ENCODE measurements at regions not wholly inside any gene's neighbourhood (a gene's known extent, or its start where the extent isn't known, plus 50 kb on each side); places are given as distances from the start of the nearest gene placed in this dataset.

- no peak overlapping the region for H3K4me3 ChIP-seq (ENCODE audit: low read length)
- no peak for TF ChIP-seq ZNF274 (IDR thresholded peaks at IDR 0.05; ENCODE audit: low read depth, low read length)
Observed at GRCh38 chr13:78806457-78806856, 147.5 kb upstream of the OBI1 start.

GRCh38 chr13:78802912-78803311 is 144.0 kb upstream of the OBI1 start:
- H3K4me3 ChIP-seq (ENCODE audit: low read length) = no peak overlapping the region
- TF ChIP-seq ZNF274 (IDR thresholded peaks at IDR 0.05; ENCODE audit: low read depth, low read length) = no peak

- H3K4me3 ChIP-seq (ENCODE audit: low read length) = no peak overlapping the region
- no peak for TF ChIP-seq ZNF274 (IDR thresholded peaks at IDR 0.05; ENCODE audit: low read depth, low read length)
Observed at GRCh38 chr13:78787190-78787589, 128.2 kb upstream of the OBI1 start.

GRCh38 chr13:78786459-78786858 is 127.5 kb upstream of the OBI1 start:
- no peak for TF ChIP-seq ZNF274 (IDR thresholded peaks at IDR 0.05; ENCODE audit: low read depth, low read length)
- H3K4me3 ChIP-seq (ENCODE audit: low read length) = no peak overlapping the region

GRCh38 chr13:78785764-78786163 is 126.8 kb upstream of the OBI1 start:
- H3K4me3 ChIP-seq (ENCODE audit: low read length) = no peak overlapping the region
- no peak for TF ChIP-seq ZNF274 (IDR thresholded peaks at IDR 0.05; ENCODE audit: low read depth, low read length)

GRCh38 chr13:78784014-78784750 is 125.2 kb upstream of the OBI1 start:
- no peak for TF ChIP-seq ZNF274 (IDR thresholded peaks at IDR 0.05; ENCODE audit: low read depth, low read length)
- no peak overlapping the region for H3K4me3 ChIP-seq (ENCODE audit: low read length)

- TF ChIP-seq ZNF274 (IDR thresholded peaks at IDR 0.05; ENCODE audit: low read depth, low read length) = no peak
- H3K4me3 ChIP-seq (ENCODE audit: low read length) = no peak overlapping the region
Observed at GRCh38 chr13:78780708-78781107, 121.8 kb upstream of the OBI1 start.

GRCh38 chr13:78779608-78780007 is 120.7 kb upstream of the OBI1 start:
- TF ChIP-seq ZNF274 (IDR thresholded peaks at IDR 0.05; ENCODE audit: low read depth, low read length) = no peak
- no peak overlapping the region for H3K4me3 ChIP-seq (ENCODE audit: low read length)

- H3K4me3 ChIP-seq (ENCODE audit: low read length) = no peak overlapping the region
Observed at GRCh38 chr13:78777976-78778375, 119.0 kb upstream of the OBI1 start.

GRCh38 chr13:78777396-78777795 is 118.4 kb upstream of the OBI1 start:
- no peak for TF ChIP-seq ZNF274 (IDR thresholded peaks at IDR 0.05; ENCODE audit: low read depth, low read length)
- H3K4me3 ChIP-seq (ENCODE audit: low read length) = no peak overlapping the region

More at GRCh38 chr13:78777976-78778375, 119.0 kb upstream of the OBI1 start:
- TF ChIP-seq ZNF274 (IDR thresholded peaks at IDR 0.05; ENCODE audit: low read depth, low read length) = no peak

- H3K4me3 ChIP-seq (ENCODE audit: low read length) = no peak overlapping the region
- no peak for TF ChIP-seq ZNF274 (IDR thresholded peaks at IDR 0.05; ENCODE audit: low read depth, low read length)
Observed at GRCh38 chr13:78772933-78773332, 114.0 kb upstream of the OBI1 start.

- TF ChIP-seq ZNF274 (IDR thresholded peaks at IDR 0.05; ENCODE audit: low read depth, low read length) = no peak
- H3K4me3 ChIP-seq (ENCODE audit: low read length) = no peak overlapping the region
Observed at GRCh38 chr13:78770601-78771000, 111.6 kb upstream of the OBI1 start.

- no peak overlapping the region for H3K4me3 ChIP-seq (ENCODE audit: low read length)
- TF ChIP-seq ZNF274 (IDR thresholded peaks at IDR 0.05; ENCODE audit: low read depth, low read length) = no peak
Observed at GRCh38 chr13:78768950-78769349, 110.0 kb upstream of the OBI1 start.

- no peak overlapping the region for H3K4me3 ChIP-seq (ENCODE audit: low read length)
Observed at GRCh38 chr13:78764665-78765064, 105.7 kb upstream of the OBI1 start.

GRCh38 chr13:78762825-78763224 is 103.9 kb upstream of the OBI1 start:
- TF ChIP-seq ZNF274 (IDR thresholded peaks at IDR 0.05; ENCODE audit: low read depth, low read length) = no peak
- no peak overlapping the region for H3K4me3 ChIP-seq (ENCODE audit: low read length)

More at GRCh38 chr13:78764665-78765064, 105.7 kb upstream of the OBI1 start:
- no peak for TF ChIP-seq ZNF274 (IDR thresholded peaks at IDR 0.05; ENCODE audit: low read depth, low read length)

GRCh38 chr13:78759704-78760103 is 100.7 kb upstream of the OBI1 start:
- no peak overlapping the region for H3K4me3 ChIP-seq (ENCODE audit: low read length)
- TF ChIP-seq ZNF274 (IDR thresholded peaks at IDR 0.05; ENCODE audit: low read depth, low read length) = no peak

All from GM08714 (cell line).